ENCODE measurements at regions not wholly inside any gene's neighbourhood (a gene's known extent, or its start where the extent isn't known, plus 50 kb on each side); places are given as distances from the start of the nearest gene placed in this dataset.

GRCh38 chr5:18811661-18812060 lies 1176.3 kb downstream of the CDH18 start:
- no peak overlapping the region for H3K4me3 ChIP-seq
- no peaks in the 10 kb centered on the region for H3K9me3 ChIP-seq
- H3K4me1 ChIP-seq = no peaks in the 10 kb centered on the region
- no peak for TF ChIP-seq POLR2A (IDR thresholded peaks at IDR 0.05)
- TF ChIP-seq CTCF (IDR thresholded peaks at IDR 0.05) = no peak
- H3K27me3 ChIP-seq = no peaks in the 10 kb centered on the region
- no peak overlapping the region for H3K27ac ChIP-seq
- H3K36me3 ChIP-seq = no peaks in the 10 kb centered on the region
- DNase-seq = no peak

GRCh38 chr5:18828351-18828750 lies 1159.6 kb downstream of the CDH18 start:
- no peak for DNase-seq

GRCh38 chr5:18829539-18829938 lies 1158.5 kb downstream of the CDH18 start:
- Histone ChIP-seq H3K4me1 (no peaks in the 10 kb centered on the region), H3K9me3 (no peaks in the 10 kb centered on the region), H3K27me3 (no peaks in the 10 kb centered on the region), H3K4me3 (no peak overlapping the region), H3K36me3 (no peaks in the 10 kb centered on the region), H3K27ac (no peak overlapping the region)
- DNase-seq = no peak
- TF ChIP-seq POLR2A (IDR thresholded peaks at IDR 0.05) (no peak), CTCF (IDR thresholded peaks at IDR 0.05) (no peak)

More at GRCh38 chr5:18828351-18828750, 1159.6 kb downstream of the CDH18 start:
- H3K4me1 ChIP-seq = no peaks in the 10 kb centered on the region
- TF ChIP-seq POLR2A (IDR thresholded peaks at IDR 0.05) (no peak), CTCF (IDR thresholded peaks at IDR 0.05) (no peak)
- no peaks in the 10 kb centered on the region for H3K27me3 ChIP-seq
- H3K36me3 ChIP-seq = no peaks in the 10 kb centered on the region
- no peak overlapping the region for H3K4me3 ChIP-seq
- no peak overlapping the region for H3K27ac ChIP-seq
- no peaks in the 10 kb centered on the region for H3K9me3 ChIP-seq

- H3K27me3 ChIP-seq = no peaks in the 10 kb centered on the region
- no peak for DNase-seq
- no peaks in the 10 kb centered on the region for H3K36me3 ChIP-seq
- no peaks in the 10 kb centered on the region for H3K4me1 ChIP-seq
- no peak overlapping the region for H3K4me3 ChIP-seq
- no peak overlapping the region for H3K27ac ChIP-seq
- H3K9me3 ChIP-seq = peaks cover 0 to 3% (median 0%) of the 10 kb centered on the region in 4 donors
- no peak for TF ChIP-seq POLR2A (IDR thresholded peaks at IDR 0.05)
- TF ChIP-seq CTCF (IDR thresholded peaks at IDR 0.05) = no peak
Measured at GRCh38 chr5:18850216-18850615, 1137.8 kb downstream of the CDH18 start.

- Histone ChIP-seq H3K9me3 (no peaks in the 10 kb centered on the region), H3K27ac (no peak overlapping the region), H3K4me3 (no peak overlapping the region), H3K4me1 (no peaks in the 10 kb centered on the region), H3K27me3 (no peaks in the 10 kb centered on the region), H3K36me3 (no peaks in the 10 kb centered on the region)
- TF ChIP-seq POLR2A (IDR thresholded peaks at IDR 0.05) (no peak), CTCF (IDR thresholded peaks at IDR 0.05) (no peak)
- DNase-seq = no peak
Measured at GRCh38 chr5:18872978-18873377, 1115.0 kb downstream of the CDH18 start.

- Histone ChIP-seq H3K27ac (no peak overlapping the region), H3K9me3 (no peaks in the 10 kb centered on the region), H3K36me3 (no peaks in the 10 kb centered on the region), H3K4me1 (no peaks in the 10 kb centered on the region), H3K4me3 (no peak overlapping the region), H3K27me3 (no peaks in the 10 kb centered on the region)
- TF ChIP-seq CTCF (IDR thresholded peaks at IDR 0.05) = no peak
- TF ChIP-seq POLR2A (IDR thresholded peaks at IDR 0.05) = no peak
- DNase-seq = no peak
Measured at GRCh38 chr5:18876565-18876964, 1111.4 kb downstream of the CDH18 start.

All from Peyer's patch (tissue), 4 donors.